ENCODE measurements at regions not wholly inside any gene's neighbourhood (a gene's known extent, or its start where the extent isn't known, plus 50 kb on each side); places are given as distances from the start of the nearest gene placed in this dataset.

DNA sequence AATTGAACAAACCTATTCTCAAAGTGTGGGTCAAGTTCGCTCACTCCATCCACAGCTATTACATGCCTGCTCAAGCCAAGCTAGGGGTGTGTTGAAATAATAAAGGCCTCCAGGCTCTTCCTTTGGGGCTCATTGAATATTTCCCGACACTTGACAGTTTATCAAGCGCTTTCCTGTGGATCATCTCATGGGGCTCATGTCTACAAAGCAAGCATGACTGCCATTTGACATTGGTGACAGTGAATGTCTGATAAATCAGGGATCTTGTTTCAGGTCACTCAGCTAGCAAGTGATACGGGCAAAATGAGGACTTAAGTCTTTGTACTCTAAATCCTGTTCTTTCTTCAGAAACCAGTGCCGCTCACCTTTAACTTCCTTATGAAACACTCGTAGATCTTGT is 542.6 kb downstream of the TOX3 start (continued):
- TF ChIP-seq REST (IDR thresholded peaks at IDR 0.05; ENCODE audit: unreplicated experiment) (no peak), NANOG (IDR thresholded peaks at IDR 0.05; ENCODE audit: borderline replicate concordance) (no peak), ZNF331 (CRISPR knock-in tag; IDR thresholded peaks at IDR 0.05; ENCODE audit: low read depth) (no peak), CREB1 (CRISPR knock-in tag; IDR thresholded peaks at IDR 0.05; ENCODE audit: low read depth) (no peak)

GRCh38 chr16:52002026-52002425 is 544.9 kb downstream of the TOX3 start:
- no peaks in the 10 kb centered on the region for H3F3A ChIP-seq (replicated peaks; ENCODE audit: low read depth)
- H3K4me2 ChIP-seq: no peak overlapping the region
- Mint-ChIP-seq H3K27ac (no peak overlapping the region), H3K4me3 (no peak overlapping the region), H3K27me3 (ENCODE audit: insufficient read depth, low read depth, poor library complexity) (no peaks in the 10 kb centered on the region), H3K4me1 (peaks cover 3% of the 10 kb centered on the region; the same call in 2 of the 3 replicates), H3K36me3 (ENCODE audit: low read depth) (no peaks in the 10 kb centered on the region), H3K9me3 (no peaks in the 10 kb centered on the region; the same call in 2 of the 3 replicates)
- no peak overlapping the region for H2AFZ ChIP-seq
- no peaks in the 10 kb centered on the region for H3K36me3 ChIP-seq (ENCODE audit: insufficient read depth)
- no peaks in the 10 kb centered on the region for H4K20me1 ChIP-seq (replicated peaks; ENCODE audit: insufficient read depth)
- no peak for DNase-seq (ENCODE audit: low spot score)
- H3K4me1 ChIP-seq (ENCODE audit: insufficient read depth): no peaks in the 10 kb centered on the region
- no peak for ATAC-seq
- H3K27ac ChIP-seq (ENCODE audit: low read depth): no peak overlapping the region
- peaks cover 13% of the 10 kb centered on the region; the same call in 1 of the 2 replicates for H3K9me2 ChIP-seq (ENCODE audit: insufficient read depth)
- no peaks in the 10 kb centered on the region for H3K79me2 ChIP-seq (replicated peaks; ENCODE audit: insufficient read depth)
- H3K4me3 ChIP-seq: no peak overlapping the region
- H3K27me3 ChIP-seq (ENCODE audit: insufficient read depth): no peaks in the 10 kb centered on the region
- TF ChIP-seq NANOG (IDR thresholded peaks at IDR 0.05; ENCODE audit: borderline replicate concordance): no peak
- TF ChIP-seq POLR2AphosphoS5 (IDR thresholded peaks at IDR 0.05; ENCODE audit: low read depth): no peak
- no peak for TF ChIP-seq CREB1 (CRISPR knock-in tag; IDR thresholded peaks at IDR 0.05; ENCODE audit: low read depth)
- TF ChIP-seq JUNB (IDR thresholded peaks at IDR 0.05; ENCODE audit: unreplicated experiment): no peak
- TF ChIP-seq EZH2 (IDR thresholded peaks at IDR 0.05; ENCODE audit: low read depth, unreplicated experiment): no peak
- no peak for TF ChIP-seq ZNF114 (CRISPR knock-in tag; IDR thresholded peaks at IDR 0.05)
- TF ChIP-seq STAT1 (IDR thresholded peaks at IDR 0.05; ENCODE audit: unreplicated experiment): no peak
- TF ChIP-seq, protein P1, sequence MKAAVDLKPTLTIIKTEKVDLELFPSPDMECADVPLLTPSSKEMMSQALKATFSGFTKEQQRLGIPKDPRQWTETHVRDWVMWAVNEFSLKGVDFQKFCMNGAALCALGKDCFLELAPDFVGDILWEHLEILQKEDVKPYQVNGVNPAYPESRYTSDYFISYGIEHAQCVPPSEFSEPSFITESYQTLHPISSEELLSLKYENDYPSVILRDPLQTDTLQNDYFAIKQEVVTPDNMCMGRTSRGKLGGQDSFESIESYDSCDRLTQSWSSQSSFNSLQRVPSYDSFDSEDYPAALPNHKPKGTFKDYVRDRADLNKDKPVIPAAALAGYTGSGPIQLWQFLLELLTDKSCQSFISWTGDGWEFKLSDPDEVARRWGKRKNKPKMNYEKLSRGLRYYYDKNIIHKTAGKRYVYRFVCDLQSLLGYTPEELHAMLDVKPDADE (IDR thresholded peaks at IDR 0.05): no peak
- TF ChIP-seq ZNF331 (CRISPR knock-in tag; IDR thresholded peaks at IDR 0.05; ENCODE audit: low read depth): no peak
- TF ChIP-seq REST (IDR thresholded peaks at IDR 0.05; ENCODE audit: unreplicated experiment): no peak
- TF ChIP-seq, protein P2, sequence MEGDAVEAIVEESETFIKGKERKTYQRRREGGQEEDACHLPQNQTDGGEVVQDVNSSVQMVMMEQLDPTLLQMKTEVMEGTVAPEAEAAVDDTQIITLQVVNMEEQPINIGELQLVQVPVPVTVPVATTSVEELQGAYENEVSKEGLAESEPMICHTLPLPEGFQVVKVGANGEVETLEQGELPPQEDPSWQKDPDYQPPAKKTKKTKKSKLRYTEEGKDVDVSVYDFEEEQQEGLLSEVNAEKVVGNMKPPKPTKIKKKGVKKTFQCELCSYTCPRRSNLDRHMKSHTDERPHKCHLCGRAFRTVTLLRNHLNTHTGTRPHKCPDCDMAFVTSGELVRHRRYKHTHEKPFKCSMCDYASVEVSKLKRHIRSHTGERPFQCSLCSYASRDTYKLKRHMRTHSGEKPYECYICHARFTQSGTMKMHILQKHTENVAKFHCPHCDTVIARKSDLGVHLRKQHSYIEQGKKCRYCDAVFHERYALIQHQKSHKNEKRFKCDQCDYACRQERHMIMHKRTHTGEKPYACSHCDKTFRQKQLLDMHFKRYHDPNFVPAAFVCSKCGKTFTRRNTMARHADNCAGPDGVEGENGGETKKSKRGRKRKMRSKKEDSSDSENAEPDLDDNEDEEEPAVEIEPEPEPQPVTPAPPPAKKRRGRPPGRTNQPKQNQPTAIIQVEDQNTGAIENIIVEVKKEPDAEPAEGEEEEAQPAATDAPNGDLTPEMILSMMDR (conservative IDR thresholded peaks at IDR 0.05; ENCODE audit: low read depth in 2 of 2): no peak
- TF ChIP-seq EZH2phosphoT487 (IDR thresholded peaks at IDR 0.05; ENCODE audit: unreplicated experiment): no peak
